Activated T-helper 17 cell treated with anti-CD3 and anti-CD28 coated beads, Interleukin-2, amount 50 U/mL, for 72 hours (primary cell): ENCODE measurements at regions not wholly inside any gene's neighbourhood (a gene's known extent, or its start where the extent isn't known, plus 50 kb on each side); places are given as distances from the start of the nearest gene placed in this dataset.

ENCODE experiments used
- ATAC-seq: fragments of 150-1000 bp; cut with Tn5 transposase; replicated peaks from 2 replicates; pipeline ENCODE4 v1.10.0; 2021; ENCODE audit warnings: mild to moderate bottlenecking, moderate library complexity
- H3K27ac Mint-ChIP-seq: one replicate; pipeline ENCODE4 v1.8.0; 2022; ENCODE audit warnings: mixed read lengths
- H3K27me3 Mint-ChIP-seq: one replicate; pipeline ENCODE4 v1.8.0; 2022; ENCODE audit warnings: mixed read lengths
- H3K36me3 Mint-ChIP-seq: one replicate; pipeline ENCODE4 v1.8.0; 2022; ENCODE audit warnings: low read depth, mild to moderate bottlenecking, mixed read lengths
- H3K4me1 Mint-ChIP-seq: one replicate; pipeline ENCODE4 v1.8.0; 2022; ENCODE audit warnings: mixed read lengths
- H3K4me3 Mint-ChIP-seq: one replicate; pipeline ENCODE4 v1.8.0; 2022; ENCODE audit warnings: mild to moderate bottlenecking, mixed read lengths
- H3K9me3 Mint-ChIP-seq: one replicate; pipeline ENCODE4 v1.8.0; 2022; ENCODE audit warnings: mixed read lengths

- no peaks in the 10 kb centered on the region for H3K36me3 Mint-ChIP-seq
- H3K4me3 Mint-ChIP-seq: no peak overlapping the region
- no peak overlapping the region for H3K27ac Mint-ChIP-seq
- no peaks in the 10 kb centered on the region for H3K9me3 Mint-ChIP-seq
- no peaks in the 10 kb centered on the region for H3K27me3 Mint-ChIP-seq
- H3K4me1 Mint-ChIP-seq: peaks cover 9% of the 10 kb centered on the region
- ATAC-seq: no peak
These were observed 57.5 kb upstream of the ZSWIM6 start for GRCh38 chr5:61274511-61274911.

- Mint-ChIP-seq H3K27ac (no peak overlapping the region), H3K4me1 (peaks cover 9% of the 10 kb centered on the region), H3K9me3 (no peaks in the 10 kb centered on the region), H3K36me3 (no peaks in the 10 kb centered on the region), H3K4me3 (peak overlapping the region; percentile 20), H3K27me3 (no peaks in the 10 kb centered on the region)
- peak; percentile 52 for ATAC-seq
These were observed 56.2 kb upstream of the ZSWIM6 start for GRCh38 chr5:61275841-61276240.

GRCh38 chr5:61277190-61277589, 54.9 kb upstream of the ZSWIM6 start:
- ATAC-seq: no peak
- Mint-ChIP-seq H3K27ac (peak overlapping the region; percentile 0), H3K36me3 (no peaks in the 10 kb centered on the region), H3K9me3 (no peaks in the 10 kb centered on the region), H3K4me3 (peak overlapping the region; percentile 29), H3K27me3 (no peaks in the 10 kb centered on the region), H3K4me1 (peaks cover 9% of the 10 kb centered on the region)

GRCh38 chr5:61277781-61278180, 54.3 kb upstream of the ZSWIM6 start:
- peak overlapping the region; percentile 0 for H3K27ac Mint-ChIP-seq
- peak overlapping the region; percentile 29 for H3K4me3 Mint-ChIP-seq
- H3K27me3 Mint-ChIP-seq: no peaks in the 10 kb centered on the region
- ATAC-seq: no peak
- H3K4me1 Mint-ChIP-seq: peaks cover 9% of the 10 kb centered on the region
- H3K36me3 Mint-ChIP-seq: no peaks in the 10 kb centered on the region
- H3K9me3 Mint-ChIP-seq: no peaks in the 10 kb centered on the region

- no peak for ATAC-seq
- Mint-ChIP-seq H3K4me1 (peaks cover 9% of the 10 kb centered on the region), H3K36me3 (no peaks in the 10 kb centered on the region), H3K9me3 (no peaks in the 10 kb centered on the region), H3K27ac (no peak overlapping the region), H3K27me3 (no peaks in the 10 kb centered on the region), H3K4me3 (no peak overlapping the region)
These were observed 52.3 kb upstream of the ZSWIM6 start for GRCh38 chr5:61279725-61280124.

- H3K9me3 Mint-ChIP-seq: no peaks in the 10 kb centered on the region
- peak; percentile 44 for ATAC-seq
These were observed 51.9 kb upstream of the ZSWIM6 start for GRCh38 chr5:61280205-61280604.

GRCh38 chr5:61280761-61281427, 51.2 kb upstream of the ZSWIM6 start:
- Mint-ChIP-seq H3K36me3 (no peaks in the 10 kb centered on the region), H3K4me3 (no peak overlapping the region), H3K4me1 (peaks cover 9% of the 10 kb centered on the region), H3K27me3 (no peaks in the 10 kb centered on the region), H3K27ac (no peak overlapping the region), H3K9me3 (no peaks in the 10 kb centered on the region)
- ATAC-seq: peak; percentile 74

More at GRCh38 chr5:61280205-61280604, 51.9 kb upstream of the ZSWIM6 start:
- no peak overlapping the region for H3K27ac Mint-ChIP-seq
- no peak overlapping the region for H3K4me3 Mint-ChIP-seq
- peaks cover 9% of the 10 kb centered on the region for H3K4me1 Mint-ChIP-seq
- H3K36me3 Mint-ChIP-seq: no peaks in the 10 kb centered on the region
- H3K27me3 Mint-ChIP-seq: no peaks in the 10 kb centered on the region

- Mint-ChIP-seq H3K4me1 (peaks cover 8% of the 10 kb centered on the region), H3K36me3 (no peaks in the 10 kb centered on the region), H3K4me3 (no peak overlapping the region), H3K27me3 (no peaks in the 10 kb centered on the region), H3K9me3 (no peaks in the 10 kb centered on the region), H3K27ac (no peak overlapping the region)
- no peak for ATAC-seq
These were observed 50.4 kb upstream of the ZSWIM6 start for GRCh38 chr5:61281686-61282085.
